Retina (tissue), 1 donor: ENCODE measurements at regions not wholly inside any gene's neighbourhood (a gene's known extent, or its start where the extent isn't known, plus 50 kb on each side); places are given as distances from the start of the nearest gene placed in this dataset.
A peak's percentile ranks its signal among the peaks of the same experiment; 100 is the strongest.
"Not testable (repeated sequence)": the region's sequence is repeated elsewhere in the genome, so short reads cannot be mapped to it uniquely, and the experiment has no call there.

Experiments
- DNase-seq: peaks from one replicate; pipeline ENCODE4 v3.0.0-alpha.2; 2016

DNA sequence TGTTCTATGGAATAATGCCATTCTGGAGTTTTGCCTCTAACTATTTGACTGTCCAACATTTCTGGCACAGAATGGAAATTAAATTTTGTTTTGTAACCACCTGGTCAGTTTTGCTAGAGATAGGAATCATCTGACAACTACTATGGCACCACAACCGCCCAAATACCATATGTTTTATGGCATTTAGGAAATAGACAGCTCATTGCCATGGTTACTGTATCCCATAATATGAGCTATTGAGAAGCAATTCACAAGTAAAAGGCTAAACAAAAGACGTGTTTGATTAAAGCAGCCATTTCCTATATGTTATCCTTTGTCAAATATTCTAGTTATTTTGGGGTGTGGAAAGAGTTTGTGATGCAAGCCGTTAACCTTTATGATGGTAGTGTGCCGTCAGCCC, 1105.3 kb upstream of the LCORL start:
- no peak for DNase-seq

- no peak for DNase-seq
These were observed 1102.1 kb upstream of the LCORL start for GRCh38 chr4:19123681-19124080.

GRCh38 chr4:19119904-19120560, 1098.5 kb upstream of the LCORL start:
- peak; percentile 78 for DNase-seq

DNA sequence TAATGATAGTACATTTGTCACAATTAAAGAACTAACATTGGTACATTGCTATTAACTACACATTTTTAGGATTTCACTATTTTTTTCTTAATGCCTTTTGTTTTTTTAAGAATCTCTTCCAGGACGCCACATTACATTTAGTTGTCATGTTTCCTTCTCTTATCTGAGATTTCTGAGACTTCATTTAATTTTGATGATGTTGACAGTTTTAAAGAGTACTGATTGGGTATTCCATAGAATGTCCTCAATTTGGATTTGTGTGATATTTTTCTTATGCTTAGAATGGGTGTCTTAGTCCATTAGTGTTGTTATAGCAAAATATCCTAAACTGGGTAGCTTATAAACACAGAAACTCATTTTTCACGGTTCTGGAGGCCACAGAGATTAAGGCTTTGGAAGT, 1095.5 kb upstream of the LCORL start:
- no peak for DNase-seq

- DNase-seq, result no peak
These were observed 1082.6 kb upstream of the LCORL start for GRCh38 chr4:19104176-19104575.

- DNase-seq, result no peak
These were observed 1074.0 kb upstream of the LCORL start for GRCh38 chr4:19095491-19096046.

GRCh38 chr4:19093951-19094350, 1072.4 kb upstream of the LCORL start:
- no peak for DNase-seq

GRCh38 chr4:19092797-19093196, 1071.2 kb upstream of the LCORL start:
- no peak for DNase-seq

- DNase-seq, result peak; percentile 58
These were observed 1052.5 kb upstream of the LCORL start for GRCh38 chr4:19074036-19074435.

GRCh38 chr4:19063662-19064061, 1042.1 kb upstream of the LCORL start:
- DNase-seq, result no peak

DNA sequence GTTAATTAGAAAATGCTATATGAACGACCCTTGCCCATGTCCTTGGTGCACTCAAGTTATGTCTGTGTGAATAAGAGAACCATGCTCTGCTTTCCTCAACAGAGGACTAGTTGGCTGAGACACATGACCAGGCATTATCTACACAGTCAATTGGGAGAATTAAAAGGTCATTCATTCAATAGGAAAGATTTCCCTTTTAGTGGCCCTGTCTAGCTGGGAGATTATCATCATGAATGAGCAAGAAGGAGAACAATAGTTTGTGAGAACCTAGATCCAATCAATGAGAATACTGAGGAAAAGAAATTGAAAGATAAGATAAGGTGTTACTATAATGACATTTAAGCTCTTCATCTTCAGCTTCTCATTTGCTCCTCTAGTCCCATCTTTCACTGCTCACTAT, 1033.4 kb upstream of the LCORL start:
- DNase-seq, result no peak

DNA sequence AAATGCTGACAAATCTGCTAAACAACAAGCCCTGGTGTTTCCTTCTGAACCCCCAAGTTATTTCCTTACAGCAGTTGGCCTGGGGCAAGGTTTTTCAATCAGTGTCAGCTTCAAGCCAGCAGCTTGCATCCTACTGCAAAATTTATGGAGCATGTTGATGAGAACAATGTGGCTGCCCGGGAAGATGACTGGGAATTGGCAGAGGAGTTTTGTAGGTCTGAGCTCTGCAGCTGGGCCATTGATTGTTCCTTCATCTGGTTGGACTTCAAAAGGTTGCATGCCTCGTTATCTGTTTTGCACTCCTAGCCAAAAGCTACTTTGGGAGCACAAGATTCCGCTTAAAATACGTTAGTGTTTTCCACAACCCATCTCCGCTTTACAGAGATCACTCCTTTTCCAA, 1030.3 kb upstream of the LCORL start:
- peak; percentile 62 for DNase-seq

DNA sequence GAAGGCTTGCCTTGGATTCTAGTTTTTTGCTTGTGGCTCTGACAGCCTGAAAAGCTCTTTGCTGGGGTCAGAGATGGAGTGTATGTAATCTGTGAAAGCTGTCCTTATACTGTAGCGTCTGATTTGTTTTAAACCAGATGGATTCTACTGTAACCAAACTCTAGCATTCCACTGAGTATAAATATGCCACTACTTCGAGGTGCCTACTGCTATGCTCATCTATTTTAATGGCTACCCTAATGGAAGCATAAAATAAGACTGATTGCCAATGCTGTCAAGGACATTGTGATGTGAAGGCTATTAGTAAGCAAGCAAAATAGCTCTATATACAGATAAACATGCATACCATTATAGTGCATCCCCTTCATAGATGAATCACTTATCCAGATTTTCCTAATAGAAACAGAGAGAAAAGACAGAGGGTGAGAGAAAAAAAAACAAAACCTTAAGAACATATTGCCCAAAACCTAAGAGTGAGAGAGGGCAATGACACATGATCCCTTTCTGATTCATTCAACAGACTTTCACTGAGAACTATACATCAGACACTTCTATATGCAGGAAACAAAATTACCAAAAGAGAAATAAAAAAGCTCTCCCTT, 1025.8 kb upstream of the LCORL start:
- no peak for DNase-seq

DNA sequence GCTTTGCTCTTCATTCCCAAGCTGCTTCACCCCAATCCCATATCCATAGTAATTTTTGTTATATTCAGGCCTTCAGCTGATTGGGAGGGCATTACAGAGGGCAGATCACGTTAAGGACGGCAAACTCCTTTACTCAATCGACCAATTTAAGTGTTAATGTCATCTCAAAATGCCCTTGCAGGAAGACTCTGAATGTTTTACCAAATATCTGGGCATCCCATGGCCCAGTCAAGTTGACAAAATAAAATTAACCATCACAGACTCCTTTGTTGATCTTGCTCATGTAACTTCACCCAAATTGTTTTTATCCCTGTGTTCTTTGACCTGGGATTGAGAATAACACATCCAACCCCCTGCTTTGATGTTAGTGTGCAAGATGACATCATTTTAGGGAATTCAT, 1018.3 kb upstream of the LCORL start:
- DNase-seq, result no peak

DNA sequence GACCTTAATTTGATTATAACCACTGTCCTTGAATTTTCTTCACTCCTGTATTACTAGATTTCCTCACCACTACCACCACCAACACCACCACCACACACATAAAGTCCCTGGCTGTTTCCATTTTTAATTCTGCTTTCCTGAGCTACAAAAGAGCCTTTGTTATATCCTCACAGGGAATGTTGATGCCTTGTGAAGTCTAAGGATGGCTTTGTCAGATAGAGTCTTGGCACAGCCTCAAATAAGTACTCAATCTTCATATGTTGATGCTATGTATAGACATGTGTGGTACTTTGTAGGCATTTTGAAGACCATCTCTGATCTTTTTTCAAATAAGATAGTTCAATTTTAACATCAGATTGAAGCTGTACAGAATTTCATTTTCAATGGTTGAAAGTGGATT, 1016.7 kb upstream of the LCORL start:
- DNase-seq, result no peak

- no peak for DNase-seq
These were observed 1012.5 kb upstream of the LCORL start for GRCh38 chr4:19033816-19034733.

DNA sequence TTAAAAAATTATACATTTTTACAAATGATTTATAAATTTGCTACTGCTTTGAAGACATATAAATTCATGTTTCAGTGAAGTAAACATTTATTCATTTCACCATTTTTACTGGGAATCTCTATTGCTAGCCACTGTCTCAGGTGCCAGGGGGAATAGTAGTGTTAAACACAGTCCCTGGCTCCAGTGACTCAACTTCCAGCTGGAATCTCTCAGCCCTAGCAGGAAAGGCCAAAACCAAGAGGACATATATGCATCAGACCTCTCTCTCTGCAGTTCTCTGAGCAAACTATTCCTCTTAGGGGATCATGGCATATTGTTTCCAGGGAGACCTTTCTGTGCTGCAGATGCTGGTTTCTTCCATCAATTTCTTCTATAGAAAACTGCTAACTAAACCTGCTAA, 1009.0 kb upstream of the LCORL start:
- DNase-seq, result no peak

- DNase-seq, result peak; percentile 31
These were observed 1008.5 kb upstream of the LCORL start for GRCh38 chr4:19030048-19030447.

GRCh38 chr4:19026281-19026680, 1004.7 kb upstream of the LCORL start:
- DNase-seq, result peak; percentile 47

DNA sequence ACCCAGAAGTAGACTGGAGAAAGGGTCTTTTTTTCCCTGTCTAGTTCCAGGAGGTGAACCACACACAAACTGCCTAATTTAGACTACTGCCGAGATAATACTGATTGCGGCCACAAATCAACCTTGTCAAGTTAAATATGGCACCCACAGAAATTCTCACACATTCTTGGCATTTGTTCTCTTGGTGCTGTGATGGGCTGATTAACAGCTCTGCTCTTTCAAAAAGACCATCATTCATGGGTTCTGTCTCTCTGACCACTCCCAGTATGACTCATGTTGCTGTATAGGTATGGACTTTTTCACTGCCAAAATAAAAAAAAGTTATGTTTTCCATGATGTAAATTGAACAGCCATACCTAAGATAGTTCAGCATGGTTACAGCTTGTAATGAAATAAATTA, 1003.5 kb upstream of the LCORL start:
- DNase-seq, result no peak

GRCh38 chr4:19024047-19024446, 1002.5 kb upstream of the LCORL start:
- DNase-seq, result no peak

DNA sequence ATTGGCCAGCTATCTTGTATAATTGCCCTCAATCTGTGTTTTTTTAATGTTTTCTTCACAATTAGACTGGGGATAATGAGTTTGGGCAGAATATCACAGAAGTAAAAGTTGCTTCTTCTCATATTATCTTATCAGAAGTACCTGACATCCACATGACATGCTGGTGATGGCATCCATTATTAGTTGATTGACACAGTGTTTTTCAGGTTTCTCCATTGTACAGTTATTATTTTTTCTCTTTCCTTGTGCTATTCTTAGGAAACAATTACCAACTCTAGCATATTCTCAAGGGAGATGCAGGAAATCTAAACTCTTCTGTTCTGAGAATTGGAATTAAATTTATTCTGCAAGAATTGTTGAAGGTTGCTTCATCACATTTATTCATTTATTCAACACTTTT, 1000.1 kb upstream of the LCORL start:
- no peak for DNase-seq

- DNase-seq, result not testable (repeated sequence)
These were observed 995.0 kb upstream of the LCORL start for GRCh38 chr4:19016550-19016949.

DNA sequence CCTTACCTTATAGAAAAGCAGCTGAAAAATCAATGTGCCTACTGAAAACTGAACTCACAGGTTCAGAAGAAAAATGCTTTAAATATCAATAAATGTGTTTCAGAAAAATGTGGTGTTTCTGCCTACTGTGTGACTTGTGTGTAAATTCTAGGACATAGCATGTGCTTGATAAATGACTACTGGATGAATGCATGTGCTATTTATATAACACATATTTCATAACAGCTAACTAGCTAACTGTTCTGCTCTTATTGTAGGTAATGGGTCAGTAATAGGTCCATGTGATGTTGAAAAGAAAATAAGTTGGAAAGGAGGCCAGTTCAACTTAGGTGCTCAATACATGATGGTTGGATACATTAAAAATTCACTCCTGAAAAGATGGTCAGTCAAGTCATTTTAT, 993.0 kb upstream of the LCORL start:
- DNase-seq, result no peak
